ENCODE measurements at regions not wholly inside any gene's neighbourhood (a gene's known extent, or its start where the extent isn't known, plus 50 kb on each side); places are given as distances from the start of the nearest gene placed in this dataset.

- Histone ChIP-seq H2BK20ac (ENCODE audit: low read length) (no peak overlapping the region), H3K79me2 (ENCODE audit: control insufficient read depth in 1 of 2, insufficient read depth in 2 of 2, low read length in 2 of 2) (no peaks in the 10 kb centered on the region), H3K79me1 (ENCODE audit: low read depth, low read length) (no peaks in the 10 kb centered on the region), H4K5ac (ENCODE audit: insufficient read length, low read depth, low read length) (no peak overlapping the region), H4K20me1 (replicated peaks in 1 of 2; ENCODE audit: control insufficient read depth in 1 of 2, insufficient read depth in 2 of 2, low read length in 2 of 2) (no peaks in the 10 kb centered on the region), H2BK5ac (ENCODE audit: low read depth, low read length) (peak overlapping the region; percentile 37; the same call in 1 of the 2 replicates), H3K23me2 (ENCODE audit: low read depth, low read length) (peaks cover 2% of the 10 kb centered on the region; the same call in 1 of the 2 replicates), H3K4me1 (replicated peaks in 1 of 4; ENCODE audit: control insufficient read depth in 3 of 4, insufficient read depth in 4 of 4, low read length in 3 of 4) (peaks cover 0 to 14% (median 7%) of the 10 kb centered on the region in 4 experiments; a peak in 4 of 7 replicates), H3K14ac (ENCODE audit: insufficient read length) (no peak overlapping the region), H4K91ac (replicated peaks; ENCODE audit: insufficient read length, low read length) (no peak overlapping the region), H3K4ac (replicated peaks; ENCODE audit: insufficient read length, low read depth, low read length) (no peak overlapping the region), H2AK5ac (ENCODE audit: low read depth, low read length) (no peak overlapping the region), H2BK120ac (replicated peaks; ENCODE audit: low read depth, low read length) (no peak overlapping the region), H3K9ac (replicated peaks in 1 of 4; ENCODE audit: extremely low read depth in 1 of 4, low read depth in 3 of 4, low read length in 3 of 4) (no peak overlapping the region), H3K18ac (ENCODE audit: extremely low read depth, low read length) (peak overlapping the region; percentile 55), H3K27me3 (replicated peaks in 1 of 4; ENCODE audit: control insufficient read depth in 3 of 4, extremely low read depth in 1 of 4, insufficient read depth in 3 of 4, low read length in 3 of 4) (no peaks in the 10 kb centered on the region), H3K36me3 (ENCODE audit: control insufficient read depth in 2 of 4, insufficient read depth in 4 of 4, low read length in 3 of 4) (no peaks in the 10 kb centered on the region; a peak in 1 of 8 replicates), H3K56ac (replicated peaks; ENCODE audit: insufficient read length, low read depth, low read length) (no peak overlapping the region), H2AFZ (ENCODE audit: low read length) (no peak overlapping the region), H3K4me3 (ENCODE audit: extremely low read depth in 1 of 4, insufficient read depth in 2 of 4, low read depth in 3 of 4, low read length in 4 of 4) (peak overlapping the region in 1 of 4 experiments; percentile 29; a peak in 1 of 8 replicates), H3K9me3 (ENCODE audit: insufficient read depth in 2 of 2, low read depth in 1 of 2, low read length in 1 of 2) (peaks cover 0 to 4% of the 10 kb centered on the region in 2 experiments; a peak in 1 of 4 replicates), H3K4me2 (ENCODE audit: insufficient read depth in 1 of 2, low read depth in 2 of 2, low read length in 2 of 2) (peak overlapping the region; percentile 53 to 55; a peak in 3 of 4 replicates), H3K23ac (ENCODE audit: insufficient read length) (no peak overlapping the region), H2BK15ac (ENCODE audit: low read length) (no peak overlapping the region), H3K27ac (ENCODE audit: low read depth, low read length) (peak overlapping the region; percentile 29; the same call in 1 of the 2 replicates), H2BK12ac (ENCODE audit: low read depth, low read length) (no peak overlapping the region), H4K8ac (ENCODE audit: extremely low read depth, insufficient read depth, low read length) (no peak overlapping the region)
- FAIRE-seq (no peak), DNase-seq (ENCODE audit: low read depth in 1 of 2, low spot score in 2 of 2) (no peak)
- ChIA-PET CTCF (ENCODE audit: partially characterized antibody) (interaction anchor here (0.6 to 1.3 kb wide), 6 partner anchors 12 to 461 kb away, joined by 3 to 4 read pairs (median 3); no protein-coding TSS in a partner anchor), POLR2A (ENCODE audit: partially characterized antibody) (no interaction called here)
- WGBS, 2 experiments (ENCODE audit: extremely low coverage in 1 of 2, insufficient coverage in 1 of 2, insufficient read length in 1 of 2, insufficient replicate concordance in 2 of 2, low coverage in 1 of 2, low lambda C conversion rate in 2 of 2, missing lambda C conversion rate in 1 of 2), result 18% methylated on average over 3 of the region's 3 CpGs; no CpG with 5 or more reads in 1 of the 2 experiments
- TF ChIP-seq SAP30 (IDR thresholded peaks at IDR 0.05; ENCODE audit: insufficient read depth, insufficient replicate concordance, low read length), result no peak
- TF ChIP-seq ASH2L (IDR thresholded peaks at IDR 0.05; ENCODE audit: low read length), result peak; percentile 7
Observed at GRCh38 chr7:51950813-51951212, 634.2 kb upstream of the COBL start.

Measured in H1 (cell line).